BLaER1 treated with 17β-estradiol and CSF1 and Interleukin-3, amounts not matched to agents 10 nM and 100 nM (cell line): ENCODE measurements at regions not wholly inside any gene's neighbourhood (a gene's known extent, or its start where the extent isn't known, plus 50 kb on each side); places are given as distances from the start of the nearest gene placed in this dataset.

Experiments used
- H3K27ac ChIP-seq, 11 experiments: shearing (Covaris generic); formaldehyde crosslinking; 2 replicates each; pipeline ENCODE4 v1.8.1; 2022
- H3K27me3 ChIP-seq, 11 experiments: shearing (Covaris generic); formaldehyde crosslinking; 2 replicates each; pipeline ENCODE4 v1.8.1; 2022
- H3K36me3 ChIP-seq, 11 experiments: shearing (Covaris generic); formaldehyde crosslinking; 2 replicates each; pipeline ENCODE4 v1.8.1; 2022
- H3K4me1 ChIP-seq, 10 experiments: shearing (Covaris generic); formaldehyde crosslinking; 2 replicates each; pipeline ENCODE4 v1.8.1; 2022
- H3K4me2 ChIP-seq, 11 experiments: shearing (Covaris generic); formaldehyde crosslinking; 2 replicates each; pipeline ENCODE4 v1.8.1; 2022
- H3K4me3 ChIP-seq, 10 experiments: shearing (Covaris generic); formaldehyde crosslinking; 2 replicates each; pipeline ENCODE4 v1.8.1; 2022
- H3K9ac ChIP-seq, 11 experiments: shearing (Covaris generic); formaldehyde crosslinking; 2 replicates each; pipeline ENCODE4 v1.8.1; 2022
- H3K9me3 ChIP-seq, 11 experiments: shearing (Covaris generic); formaldehyde crosslinking; replicated peaks in 1 of 11; 2 replicates each; pipeline ENCODE4 v1.8.1; 2022
- H4K20me1 ChIP-seq, 11 experiments: shearing (Covaris generic); formaldehyde crosslinking; 2 replicates each; pipeline ENCODE4 v1.8.1; 2022
- Cebpa-rat ChIP-seq, 11 experiments: shearing (Covaris generic); IDR thresholded peaks; 2 replicates each; pipeline ENCODE4 v1.8.1; 2022

- Histone ChIP-seq H3K9me3 (no peaks in the 10 kb centered on the region), H4K20me1 (no peaks in the 10 kb centered on the region), H3K27me3 (no peaks in the 10 kb centered on the region), H3K4me2 (no peak overlapping the region), H3K27ac (no peak overlapping the region), H3K9ac (no peak overlapping the region), H3K36me3 (no peaks in the 10 kb centered on the region), H3K4me3 (no peak overlapping the region), H3K4me1 (no peaks in the 10 kb centered on the region)
- TF ChIP-seq Cebpa-rat (IDR thresholded peaks at IDR 0.05), result no peak
Observed at GRCh38 chr4:124090021-124090420, 622.5 kb downstream of the ANKRD50 start.

GRCh38 chr4:124092101-124092500 is 620.4 kb downstream of the ANKRD50 start:
- Histone ChIP-seq H3K9me3 (no peaks in the 10 kb centered on the region), H4K20me1 (no peaks in the 10 kb centered on the region), H3K4me1 (no peaks in the 10 kb centered on the region), H3K9ac (no peak overlapping the region), H3K4me2 (no peak overlapping the region), H3K27me3 (no peaks in the 10 kb centered on the region), H3K4me3 (no peak overlapping the region), H3K36me3 (no peaks in the 10 kb centered on the region), H3K27ac (no peak overlapping the region)
- no peak for TF ChIP-seq Cebpa-rat (IDR thresholded peaks at IDR 0.05)

- no peaks in the 10 kb centered on the region for H3K36me3 ChIP-seq
- H3K4me2 ChIP-seq, result no peak overlapping the region
- H3K27me3 ChIP-seq, result no peaks in the 10 kb centered on the region
- no peak overlapping the region for H3K27ac ChIP-seq
- H3K4me1 ChIP-seq, result no peaks in the 10 kb centered on the region
- no peak overlapping the region for H3K9ac ChIP-seq
- no peaks in the 10 kb centered on the region for H4K20me1 ChIP-seq
- no peak for TF ChIP-seq Cebpa-rat (IDR thresholded peaks at IDR 0.05)
- H3K9me3 ChIP-seq, result no peaks in the 10 kb centered on the region
- no peak overlapping the region for H3K4me3 ChIP-seq
Observed at GRCh38 chr4:124092541-124092984, 620.0 kb downstream of the ANKRD50 start.

- Histone ChIP-seq H3K9ac (no peak overlapping the region), H3K9me3 (no peaks in the 10 kb centered on the region)
Observed at GRCh38 chr4:124095621-124096020, 616.9 kb downstream of the ANKRD50 start.

GRCh38 chr4:124096290-124096689 is 616.2 kb downstream of the ANKRD50 start:
- Histone ChIP-seq H4K20me1 (no peaks in the 10 kb centered on the region), H3K4me1 (no peaks in the 10 kb centered on the region), H3K9me3 (no peaks in the 10 kb centered on the region), H3K4me2 (no peak overlapping the region), H3K27ac (no peak overlapping the region), H3K27me3 (no peaks in the 10 kb centered on the region), H3K9ac (no peak overlapping the region), H3K4me3 (no peak overlapping the region), H3K36me3 (no peaks in the 10 kb centered on the region)
- no peak for TF ChIP-seq Cebpa-rat (IDR thresholded peaks at IDR 0.05)

More at GRCh38 chr4:124095621-124096020, 616.9 kb downstream of the ANKRD50 start:
- H3K36me3 ChIP-seq, result no peaks in the 10 kb centered on the region
- no peak overlapping the region for H3K4me2 ChIP-seq
- H3K4me1 ChIP-seq, result no peaks in the 10 kb centered on the region
- TF ChIP-seq Cebpa-rat (IDR thresholded peaks at IDR 0.05), result no peak
- no peak overlapping the region for H3K27ac ChIP-seq
- H4K20me1 ChIP-seq, result no peaks in the 10 kb centered on the region
- H3K4me3 ChIP-seq, result no peak overlapping the region
- no peaks in the 10 kb centered on the region for H3K27me3 ChIP-seq

- no peak overlapping the region for H3K4me3 ChIP-seq
- H3K36me3 ChIP-seq, result no peaks in the 10 kb centered on the region
- no peak overlapping the region for H3K4me2 ChIP-seq
- no peaks in the 10 kb centered on the region; a peak in 1 of 22 replicates for H3K9me3 ChIP-seq
- no peak overlapping the region for H3K27ac ChIP-seq
- no peaks in the 10 kb centered on the region for H3K27me3 ChIP-seq
- TF ChIP-seq Cebpa-rat (IDR thresholded peaks at IDR 0.05), result no peak
- no peaks in the 10 kb centered on the region for H3K4me1 ChIP-seq
- no peak overlapping the region for H3K9ac ChIP-seq
- H4K20me1 ChIP-seq, result no peaks in the 10 kb centered on the region
Observed at GRCh38 chr4:124097447-124097846, 615.1 kb downstream of the ANKRD50 start.

GRCh38 chr4:124104101-124104500 is 608.4 kb downstream of the ANKRD50 start:
- no peak overlapping the region for H3K4me3 ChIP-seq
- no peak for TF ChIP-seq Cebpa-rat (IDR thresholded peaks at IDR 0.05)
- no peaks in the 10 kb centered on the region for H3K36me3 ChIP-seq
- H3K4me1 ChIP-seq, result peaks cover 0 to 6% (median 0%) of the 10 kb centered on the region in 10 experiments; a peak in 2 of 20 replicates
- H3K9me3 ChIP-seq, result peaks cover 0 to 5% (median 0%) of the 10 kb centered on the region in 11 experiments; a peak in 1 of 22 replicates
- H3K4me2 ChIP-seq, result no peak overlapping the region
- H4K20me1 ChIP-seq, result no peaks in the 10 kb centered on the region
- no peak overlapping the region for H3K9ac ChIP-seq
- no peak overlapping the region for H3K27ac ChIP-seq
- no peaks in the 10 kb centered on the region for H3K27me3 ChIP-seq

GRCh38 chr4:124104628-124105027 is 607.9 kb downstream of the ANKRD50 start:
- TF ChIP-seq Cebpa-rat (IDR thresholded peaks at IDR 0.05), result no peak
- Histone ChIP-seq H3K9ac (no peak overlapping the region), H3K27ac (no peak overlapping the region), H4K20me1 (no peaks in the 10 kb centered on the region), H3K27me3 (no peaks in the 10 kb centered on the region), H3K4me3 (no peak overlapping the region), H3K9me3 (peaks cover 0 to 5% (median 0%) of the 10 kb centered on the region in 11 experiments; a peak in 1 of 22 replicates), H3K4me1 (peaks cover 0 to 6% (median 0%) of the 10 kb centered on the region in 10 experiments; a peak in 2 of 20 replicates), H3K4me2 (no peak overlapping the region; a peak in 1 of 22 replicates), H3K36me3 (no peaks in the 10 kb centered on the region)

- H3K4me1 ChIP-seq, result peaks cover 0 to 6% (median 0%) of the 10 kb centered on the region in 10 experiments; a peak in 2 of 20 replicates
- no peaks in the 10 kb centered on the region for H4K20me1 ChIP-seq
- no peaks in the 10 kb centered on the region for H3K27me3 ChIP-seq
- no peak overlapping the region for H3K9ac ChIP-seq
- no peaks in the 10 kb centered on the region for H3K36me3 ChIP-seq
- no peak for TF ChIP-seq Cebpa-rat (IDR thresholded peaks at IDR 0.05)
- no peak overlapping the region for H3K27ac ChIP-seq
- H3K9me3 ChIP-seq, result peaks cover 0 to 5% (median 0%) of the 10 kb centered on the region in 11 experiments; a peak in 1 of 22 replicates
- no peak overlapping the region for H3K4me3 ChIP-seq
- H3K4me2 ChIP-seq, result no peak overlapping the region
Observed at GRCh38 chr4:124105212-124105611, 607.3 kb downstream of the ANKRD50 start.

GRCh38 chr4:124111411-124111810 is 601.1 kb downstream of the ANKRD50 start:
- H3K27ac ChIP-seq, result no peak overlapping the region
- H3K9ac ChIP-seq, result no peak overlapping the region
- H3K9me3 ChIP-seq, result no peaks in the 10 kb centered on the region
- H4K20me1 ChIP-seq, result no peaks in the 10 kb centered on the region
- no peaks in the 10 kb centered on the region for H3K27me3 ChIP-seq
- no peak for TF ChIP-seq Cebpa-rat (IDR thresholded peaks at IDR 0.05)
- no peaks in the 10 kb centered on the region for H3K36me3 ChIP-seq
- H3K4me2 ChIP-seq, result no peak overlapping the region
- no peak overlapping the region for H3K4me3 ChIP-seq
- no peaks in the 10 kb centered on the region for H3K4me1 ChIP-seq
